Liver (tissue), 8 donors: ENCODE measurements at regions not wholly inside any gene's neighbourhood (a gene's known extent, or its start where the extent isn't known, plus 50 kb on each side); places are given as distances from the start of the nearest gene placed in this dataset.

ENCODE experiments used
- DNase-seq: peaks from one replicate; pipeline ENCODE4 v3.0.0-alpha.2; 2017; ENCODE audit warnings: low spot score
- H3K27ac ChIP-seq, 2 donors: one replicate each; pipeline ENCODE4 v1.7.0; 2013; ENCODE audit warnings: inconsistent platforms in 2 of 2, low read length in 2 of 2, control low read depth in 1 of 2, low read depth in 1 of 2, mild to moderate bottlenecking in 1 of 2
- H3K27me3 ChIP-seq, 4 donors: one replicate each; pipeline versions ENCODE4 v1.6.1 to v1.7.0; 2013; ENCODE audit warnings: low read length in 3 of 4, inconsistent platforms in 1 of 4, mild to moderate bottlenecking in 1 of 4, moderate library complexity in 1 of 4; ENCODE audit not compliant: control insufficient read depth in 4 of 4, insufficient read depth in 4 of 4
- H3K36me3 ChIP-seq, 4 donors: one replicate each; pipeline versions ENCODE4 v1.6.1 to v1.7.0; 2013; ENCODE audit warnings: low read length in 3 of 4, mild to moderate bottlenecking in 3 of 4, low read depth in 1 of 4, moderate library complexity in 1 of 4; ENCODE audit not compliant: control insufficient read depth in 4 of 4, insufficient read depth in 3 of 4
- H3K4me1 ChIP-seq, 4 donors: one replicate each; pipeline versions ENCODE4 v1.6.1 to v1.7.0; 2013; ENCODE audit warnings: low read length in 3 of 4, mild to moderate bottlenecking in 3 of 4, moderate library complexity in 1 of 4; ENCODE audit not compliant: control insufficient read depth in 4 of 4, insufficient read depth in 4 of 4
- H3K4me3 ChIP-seq, 3 donors: one replicate each; pipeline versions ENCODE4 v1.6.1 to v1.7.0; 2013; ENCODE audit warnings: low read length in 3 of 3, control low read depth in 1 of 3, low read depth in 1 of 3, mild to moderate bottlenecking in 1 of 3
- H3K9ac ChIP-seq, 2 donors: one replicate each; pipeline ENCODE4 v1.7.0; 2013; ENCODE audit warnings: low read length in 2 of 2, mild to moderate bottlenecking in 2 of 2, moderate library complexity in 2 of 2, control low read depth in 1 of 2, low read depth in 1 of 2
- H3K9me3 ChIP-seq, 4 donors: one replicate each; pipeline versions ENCODE4 v1.6.1 to v1.7.0; 2013; ENCODE audit warnings: low read length in 3 of 4; ENCODE audit not compliant: control insufficient read depth in 4 of 4
- ATF3 ChIP-seq: IDR thresholded peaks from 2 replicates; pipeline ENCODE4 v1.6.1; 2016; ENCODE audit warnings: antibody characterized with exemption
- EGR1 ChIP-seq, 2 donors: IDR thresholded peaks; 2 replicates each; pipeline ENCODE4 v1.6.1; 2016 to 2018; ENCODE audit warnings: antibody characterized with exemption in 2 of 2, low read depth in 2 of 2
- FOXA2 ChIP-seq: IDR thresholded peaks from 2 replicates; pipeline ENCODE4 v1.6.1; 2016; ENCODE audit warnings: antibody characterized with exemption
- GABPA ChIP-seq, 2 donors: IDR thresholded peaks in 1 of 2; conservative IDR thresholded peaks in 1 of 2; 2 replicates each; pipeline ENCODE4 v1.6.1; 2016; ENCODE audit warnings: antibody characterized with exemption in 2 of 2, mild to moderate bottlenecking in 1 of 2, moderate library complexity in 1 of 2
- HNF4A ChIP-seq, 2 donors: conservative IDR thresholded peaks; 2 replicates each; pipeline ENCODE4 v1.6.1; 2016; ENCODE audit warnings: antibody characterized with exemption in 2 of 2, mild to moderate bottlenecking in 2 of 2
- HNF4G ChIP-seq: IDR thresholded peaks from 2 replicates; pipeline ENCODE4 v1.6.1; 2016; ENCODE audit warnings: antibody characterized with exemption
- JUND ChIP-seq, 2 donors: IDR thresholded peaks; 2 replicates each; pipeline ENCODE4 v1.6.1; 2016; ENCODE audit warnings: antibody characterized with exemption in 2 of 2
- NR2F2 ChIP-seq: IDR thresholded peaks from 2 replicates; pipeline ENCODE4 v1.6.1; 2016; ENCODE audit warnings: antibody characterized with exemption
- RAD21 ChIP-seq, 2 donors: IDR thresholded peaks; 2 replicates each; pipeline ENCODE4 v1.6.1; 2016; ENCODE audit warnings: antibody characterized with exemption in 2 of 2, mild to moderate bottlenecking in 2 of 2
- RXRA ChIP-seq, 2 donors: IDR thresholded peaks; 2 replicates each; pipeline ENCODE4 v1.6.1; 2017 to 2018; ENCODE audit warnings: antibody characterized with exemption in 2 of 2, mild to moderate bottlenecking in 1 of 2
- SP1 ChIP-seq: IDR thresholded peaks from 2 replicates; pipeline ENCODE4 v1.6.1; 2018; ENCODE audit warnings: antibody characterized with exemption, mild to moderate bottlenecking
- TAF1 ChIP-seq: conservative IDR thresholded peaks from 2 replicates; pipeline ENCODE4 v1.6.1; 2016; ENCODE audit warnings: antibody characterized with exemption, mild to moderate bottlenecking
- YY1 ChIP-seq: IDR thresholded peaks from 2 replicates; pipeline ENCODE4 v1.6.1; 2016; ENCODE audit warnings: antibody characterized with exemption, mild to moderate bottlenecking
- WGBS: extraction: QIAGEN DNeasy Blood & Tissue Kit; methylation state at CpG from one replicate; pipeline ENCODE4 v1.1.7; 2013; 5-methylcytosine and 5-hydroxymethylcytosine counted together
- TF ChIP-seq, protein P1 (sequence below): IDR thresholded peaks from 2 replicates; pipeline ENCODE4 v1.6.1; 2016; ENCODE audit warnings: antibody characterized with exemption, mild to moderate bottlenecking
- TF ChIP-seq, protein P2 (sequence below): IDR thresholded peaks from 2 replicates; pipeline ENCODE4 v1.6.1; 2016; ENCODE audit warnings: antibody characterized with exemption
- TF ChIP-seq, protein P3 (sequence below): IDR thresholded peaks from 2 replicates; pipeline ENCODE4 v1.6.1; 2016; ENCODE audit warnings: antibody characterized with exemption
- TF ChIP-seq, protein P4 (sequence below): fragments of 150-350 bp; IDR thresholded peaks from 2 replicates; pipeline ENCODE4 v1.5.1; 2017; ENCODE audit warnings: improper control_type of control experiment, low read depth, low read length; ENCODE audit not compliant: missing input control
- donor health status: healthy.
- donor health status: healthy.
- donor health status: healthy.
- donor health status: healthy.
- donor health status: healthy.

DNA sequence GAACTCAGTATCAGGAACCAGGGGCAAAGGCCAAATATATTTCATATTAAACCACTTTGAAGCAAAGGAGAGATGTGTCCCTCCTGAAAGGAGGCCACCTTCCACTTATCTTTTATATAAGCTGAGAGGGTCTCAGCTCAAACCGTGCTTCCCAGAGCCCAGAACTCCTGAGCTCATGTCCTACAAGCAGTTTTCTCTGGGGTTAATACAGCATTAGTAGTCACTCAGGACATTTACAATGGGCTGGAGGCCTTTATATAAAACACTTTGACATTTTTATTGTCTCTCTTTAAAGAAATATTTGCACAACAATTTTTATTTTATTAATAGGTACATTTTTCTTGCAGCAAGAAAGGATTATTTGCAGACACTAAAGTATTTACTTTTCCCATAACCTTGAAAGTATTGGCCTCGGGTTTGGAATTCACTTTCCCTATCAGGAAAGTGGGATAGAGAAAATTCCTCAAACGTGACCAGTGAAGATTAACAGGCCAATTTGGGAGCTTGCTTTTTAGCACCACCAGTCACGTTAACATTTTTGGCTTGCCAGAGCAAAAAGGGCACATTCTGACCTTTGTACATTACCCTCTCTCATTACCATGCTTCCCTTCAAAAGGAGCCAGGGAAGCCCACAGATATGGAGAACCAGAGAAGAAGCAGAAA lies 464.9 kb upstream of the NRP1 start:
- Histone ChIP-seq H3K4me3 (no peak overlapping the region), H3K27me3 (no peaks in the 10 kb centered on the region), H3K9me3 (no peaks in the 10 kb centered on the region), H3K9ac (no peak overlapping the region), H3K36me3 (no peaks in the 10 kb centered on the region), H3K27ac (peak overlapping the region in 1 of 2 donors; percentile 33), H3K4me1 (peaks cover 2 to 9% (median 9%) of the 10 kb centered on the region in 4 donors)
- WGBS = 36% methylated on average over 4 of the region's 4 CpGs
- TF ChIP-seq FOXA2 (peak; percentile 19), RXRA (IDR thresholded peaks at IDR 0.05) (peak; percentile 65 to 80), NR2F2 (peak; percentile 82), YY1 (peak; percentile 63), SP1 (peak; percentile 84), HNF4G (peak; percentile 85), HNF4A (conservative IDR thresholded peaks at IDR 0.05) (peak; percentile 95 to 96), JUND (IDR thresholded peaks at IDR 0.05) (peak; percentile 39 to 55), ATF3 (no peak), RAD21 (IDR thresholded peaks at IDR 0.05) (peak; percentile 59 to 61)
- TF ChIP-seq, protein P1, sequence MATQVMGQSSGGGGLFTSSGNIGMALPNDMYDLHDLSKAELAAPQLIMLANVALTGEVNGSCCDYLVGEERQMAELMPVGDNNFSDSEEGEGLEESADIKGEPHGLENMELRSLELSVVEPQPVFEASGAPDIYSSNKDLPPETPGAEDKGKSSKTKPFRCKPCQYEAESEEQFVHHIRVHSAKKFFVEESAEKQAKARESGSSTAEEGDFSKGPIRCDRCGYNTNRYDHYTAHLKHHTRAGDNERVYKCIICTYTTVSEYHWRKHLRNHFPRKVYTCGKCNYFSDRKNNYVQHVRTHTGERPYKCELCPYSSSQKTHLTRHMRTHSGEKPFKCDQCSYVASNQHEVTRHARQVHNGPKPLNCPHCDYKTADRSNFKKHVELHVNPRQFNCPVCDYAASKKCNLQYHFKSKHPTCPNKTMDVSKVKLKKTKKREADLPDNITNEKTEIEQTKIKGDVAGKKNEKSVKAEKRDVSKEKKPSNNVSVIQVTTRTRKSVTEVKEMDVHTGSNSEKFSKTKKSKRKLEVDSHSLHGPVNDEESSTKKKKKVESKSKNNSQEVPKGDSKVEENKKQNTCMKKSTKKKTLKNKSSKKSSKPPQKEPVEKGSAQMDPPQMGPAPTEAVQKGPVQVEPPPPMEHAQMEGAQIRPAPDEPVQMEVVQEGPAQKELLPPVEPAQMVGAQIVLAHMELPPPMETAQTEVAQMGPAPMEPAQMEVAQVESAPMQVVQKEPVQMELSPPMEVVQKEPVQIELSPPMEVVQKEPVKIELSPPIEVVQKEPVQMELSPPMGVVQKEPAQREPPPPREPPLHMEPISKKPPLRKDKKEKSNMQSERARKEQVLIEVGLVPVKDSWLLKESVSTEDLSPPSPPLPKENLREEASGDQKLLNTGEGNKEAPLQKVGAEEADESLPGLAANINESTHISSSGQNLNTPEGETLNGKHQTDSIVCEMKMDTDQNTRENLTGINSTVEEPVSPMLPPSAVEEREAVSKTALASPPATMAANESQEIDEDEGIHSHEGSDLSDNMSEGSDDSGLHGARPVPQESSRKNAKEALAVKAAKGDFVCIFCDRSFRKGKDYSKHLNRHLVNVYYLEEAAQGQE = no peak
- TF ChIP-seq, protein P2, sequence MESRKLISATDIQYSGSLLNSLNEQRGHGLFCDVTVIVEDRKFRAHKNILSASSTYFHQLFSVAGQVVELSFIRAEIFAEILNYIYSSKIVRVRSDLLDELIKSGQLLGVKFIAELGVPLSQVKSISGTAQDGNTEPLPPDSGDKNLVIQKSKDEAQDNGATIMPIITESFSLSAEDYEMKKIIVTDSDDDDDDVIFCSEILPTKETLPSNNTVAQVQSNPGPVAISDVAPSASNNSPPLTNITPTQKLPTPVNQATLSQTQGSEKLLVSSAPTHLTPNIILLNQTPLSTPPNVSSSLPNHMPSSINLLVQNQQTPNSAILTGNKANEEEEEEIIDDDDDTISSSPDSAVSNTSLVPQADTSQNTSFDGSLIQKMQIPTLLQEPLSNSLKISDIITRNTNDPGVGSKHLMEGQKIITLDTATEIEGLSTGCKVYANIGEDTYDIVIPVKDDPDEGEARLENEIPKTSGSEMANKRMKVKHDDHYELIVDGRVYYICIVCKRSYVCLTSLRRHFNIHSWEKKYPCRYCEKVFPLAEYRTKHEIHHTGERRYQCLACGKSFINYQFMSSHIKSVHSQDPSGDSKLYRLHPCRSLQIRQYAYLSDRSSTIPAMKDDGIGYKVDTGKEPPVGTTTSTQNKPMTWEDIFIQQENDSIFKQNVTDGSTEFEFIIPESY = peak; percentile 37
- TF ChIP-seq, protein P3, sequence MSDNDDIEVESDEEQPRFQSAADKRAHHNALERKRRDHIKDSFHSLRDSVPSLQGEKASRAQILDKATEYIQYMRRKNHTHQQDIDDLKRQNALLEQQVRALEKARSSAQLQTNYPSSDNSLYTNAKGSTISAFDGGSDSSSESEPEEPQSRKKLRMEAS = peak; percentile 82
- TF ChIP-seq, protein P4, sequence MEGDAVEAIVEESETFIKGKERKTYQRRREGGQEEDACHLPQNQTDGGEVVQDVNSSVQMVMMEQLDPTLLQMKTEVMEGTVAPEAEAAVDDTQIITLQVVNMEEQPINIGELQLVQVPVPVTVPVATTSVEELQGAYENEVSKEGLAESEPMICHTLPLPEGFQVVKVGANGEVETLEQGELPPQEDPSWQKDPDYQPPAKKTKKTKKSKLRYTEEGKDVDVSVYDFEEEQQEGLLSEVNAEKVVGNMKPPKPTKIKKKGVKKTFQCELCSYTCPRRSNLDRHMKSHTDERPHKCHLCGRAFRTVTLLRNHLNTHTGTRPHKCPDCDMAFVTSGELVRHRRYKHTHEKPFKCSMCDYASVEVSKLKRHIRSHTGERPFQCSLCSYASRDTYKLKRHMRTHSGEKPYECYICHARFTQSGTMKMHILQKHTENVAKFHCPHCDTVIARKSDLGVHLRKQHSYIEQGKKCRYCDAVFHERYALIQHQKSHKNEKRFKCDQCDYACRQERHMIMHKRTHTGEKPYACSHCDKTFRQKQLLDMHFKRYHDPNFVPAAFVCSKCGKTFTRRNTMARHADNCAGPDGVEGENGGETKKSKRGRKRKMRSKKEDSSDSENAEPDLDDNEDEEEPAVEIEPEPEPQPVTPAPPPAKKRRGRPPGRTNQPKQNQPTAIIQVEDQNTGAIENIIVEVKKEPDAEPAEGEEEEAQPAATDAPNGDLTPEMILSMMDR = no peak
- DNase-seq = no peak

DNA sequence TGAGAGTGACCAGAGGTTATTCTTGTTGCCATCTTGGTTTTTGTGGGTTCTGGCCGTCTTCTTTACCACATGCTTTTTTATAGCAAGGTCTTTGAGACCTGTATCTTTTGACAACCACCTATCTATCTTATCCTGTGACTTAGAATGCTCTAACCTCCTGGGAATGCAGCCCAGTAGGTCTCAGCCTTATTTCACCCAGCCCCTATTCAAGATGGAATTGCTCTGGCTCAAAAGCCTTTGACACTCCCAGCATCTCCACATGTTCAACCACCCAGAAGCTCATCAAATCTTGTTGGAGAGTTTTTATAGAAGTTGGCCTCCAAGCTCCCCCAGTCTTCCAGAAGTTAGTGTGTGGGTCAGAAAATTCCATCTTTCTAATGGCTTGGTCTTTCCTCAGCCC lies 464.3 kb upstream of the NRP1 start:
- 98% methylated on average over 1 of the region's 1 CpG for WGBS
- no peaks in the 10 kb centered on the region for H3K36me3 ChIP-seq

More for the DNA sequence above, 464.3 kb upstream of the NRP1 start:
- Histone ChIP-seq H3K27me3 (no peaks in the 10 kb centered on the region), H3K27ac (no peak overlapping the region), H3K9ac (no peak overlapping the region), H3K9me3 (no peaks in the 10 kb centered on the region), H3K4me1 (peaks cover 2 to 9% (median 9%) of the 10 kb centered on the region in 4 donors), H3K4me3 (no peak overlapping the region)
- TF ChIP-seq, protein P3 = no peak
- TF ChIP-seq TAF1 = no peak
- no peak for TF ChIP-seq ATF3
- TF ChIP-seq SP1 = no peak
- TF ChIP-seq, protein P1 = no peak
- TF ChIP-seq FOXA2 = no peak
- no peak for TF ChIP-seq GABPA (IDR thresholded peaks at IDR 0.05 in 1 of 2, conservative IDR thresholded peaks at IDR 0.05 in 1 of 2)
- TF ChIP-seq EGR1 (IDR thresholded peaks at IDR 0.05; ENCODE audit: low read depth in 2 of 2) = no peak
- no peak for TF ChIP-seq RXRA (IDR thresholded peaks at IDR 0.05)
- no peak for TF ChIP-seq HNF4A (conservative IDR thresholded peaks at IDR 0.05)
- DNase-seq = no peak
